ENCODE measurements at regions not wholly inside any gene's neighbourhood (a gene's known extent, or its start where the extent isn't known, plus 50 kb on each side); places are given as distances from the start of the nearest gene placed in this dataset.

DNA sequence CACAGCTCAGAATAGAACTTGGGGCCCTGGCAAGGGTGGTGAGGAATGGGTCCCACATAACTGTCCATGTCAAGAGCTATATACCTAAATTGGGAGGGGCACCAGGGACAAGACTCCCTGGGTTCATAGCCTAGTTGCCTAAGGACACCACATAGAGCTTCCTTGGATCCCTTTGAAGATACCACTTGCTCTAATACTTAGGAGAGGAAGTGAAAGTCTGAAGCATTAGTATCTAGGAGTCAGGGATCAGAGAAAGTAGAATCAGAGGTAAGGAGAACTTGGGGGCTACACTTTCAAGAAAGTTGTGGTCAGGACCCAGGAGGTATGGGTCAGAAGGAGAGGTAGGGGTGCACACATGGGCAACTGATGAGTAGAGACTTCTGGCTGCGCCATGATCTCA, 318.2 kb upstream of the SLC39A10 start:
- Histone ChIP-seq H3K9ac (replicated peaks in 1 of 4; ENCODE audit: extremely low read depth in 1 of 4, low read depth in 3 of 4, low read length in 3 of 4) (no peak overlapping the region), H2BK20ac (ENCODE audit: low read length) (no peak overlapping the region), H4K91ac (replicated peaks; ENCODE audit: insufficient read length, low read length) (no peak overlapping the region), H2AK5ac (ENCODE audit: low read depth, low read length) (no peak overlapping the region), H2AFZ (ENCODE audit: low read length) (no peak overlapping the region), H3K79me2 (ENCODE audit: control insufficient read depth in 1 of 2, insufficient read depth in 2 of 2, low read length in 2 of 2) (no peaks in the 10 kb centered on the region), H3K14ac (ENCODE audit: insufficient read length) (no peak overlapping the region), H2BK15ac (ENCODE audit: low read length) (no peak overlapping the region), H3K9me3 (ENCODE audit: insufficient read depth in 2 of 2, low read depth in 1 of 2, low read length in 1 of 2) (no peaks in the 10 kb centered on the region), H2BK12ac (ENCODE audit: low read depth, low read length) (no peak overlapping the region), H2BK5ac (ENCODE audit: low read depth, low read length) (no peak overlapping the region), H3K23ac (ENCODE audit: insufficient read length) (no peak overlapping the region), H3K4me1 (replicated peaks in 1 of 4; ENCODE audit: control insufficient read depth in 3 of 4, insufficient read depth in 4 of 4, low read length in 3 of 4) (no peaks in the 10 kb centered on the region), H3K56ac (replicated peaks; ENCODE audit: insufficient read length, low read depth, low read length) (no peak overlapping the region), H3K4ac (replicated peaks; ENCODE audit: insufficient read length, low read depth, low read length) (no peak overlapping the region), H3K27ac (ENCODE audit: low read depth, low read length) (no peak overlapping the region), H3K18ac (ENCODE audit: extremely low read depth, low read length) (no peak overlapping the region), H4K8ac (ENCODE audit: extremely low read depth, insufficient read depth, low read length) (no peak overlapping the region), H3K4me2 (ENCODE audit: insufficient read depth in 1 of 2, low read depth in 2 of 2, low read length in 2 of 2) (no peak overlapping the region), H4K5ac (ENCODE audit: insufficient read length, low read depth, low read length) (no peak overlapping the region), H4K20me1 (replicated peaks in 1 of 2; ENCODE audit: control insufficient read depth in 1 of 2, insufficient read depth in 2 of 2, low read length in 2 of 2) (no peaks in the 10 kb centered on the region), H3K4me3 (ENCODE audit: extremely low read depth in 1 of 4, insufficient read depth in 2 of 4, low read depth in 3 of 4, low read length in 4 of 4) (no peak overlapping the region), H3K79me1 (ENCODE audit: low read depth, low read length) (no peaks in the 10 kb centered on the region), H3K27me3 (replicated peaks in 1 of 4; ENCODE audit: control insufficient read depth in 3 of 4, extremely low read depth in 1 of 4, insufficient read depth in 3 of 4, low read length in 3 of 4) (no peaks in the 10 kb centered on the region), H3K23me2 (ENCODE audit: low read depth, low read length) (no peaks in the 10 kb centered on the region; the same call in 1 of the 2 replicates), H3K36me3 (ENCODE audit: control insufficient read depth in 2 of 4, insufficient read depth in 4 of 4, low read length in 3 of 4) (no peaks in the 10 kb centered on the region), H2BK120ac (replicated peaks; ENCODE audit: low read depth, low read length) (no peak overlapping the region)
- ChIA-PET POLR2A (ENCODE audit: partially characterized antibody) (no interaction called here), CTCF (ENCODE audit: partially characterized antibody) (interaction anchor here (0.6 kb wide), 1 partner anchor 270 kb away, joined by 3 read pairs; no protein-coding TSS in a partner anchor)
- WGBS, 2 experiments (ENCODE audit: extremely low coverage in 1 of 2, insufficient coverage in 1 of 2, insufficient read length in 1 of 2, insufficient replicate concordance in 2 of 2, low coverage in 1 of 2, low lambda C conversion rate in 2 of 2, missing lambda C conversion rate in 1 of 2): 90% methylated on average over 1 of the region's 1 CpG; no CpG with 5 or more reads in 1 of the 2 experiments
- DNase-seq (ENCODE audit: low read depth in 1 of 2, low spot score in 2 of 2) (no peak), FAIRE-seq (no peak)
- TF ChIP-seq POLR2A (IDR thresholded peaks at IDR 0.05; ENCODE audit: control extremely low read depth in 1 of 2, low read depth in 2 of 2, low read length in 2 of 2) (no peak), ASH2L (IDR thresholded peaks at IDR 0.05; ENCODE audit: low read length) (no peak), RBBP5 (IDR thresholded peaks at IDR 0.05; ENCODE audit: borderline replicate concordance, low read depth, low read length) (no peak), BCL11A (IDR thresholded peaks at IDR 0.05; ENCODE audit: low read depth in 2 of 2, low read length in 2 of 2) (no peak), NRF1 (IDR thresholded peaks at IDR 0.05; ENCODE audit: low read depth, low read length) (no peak)
